ENCODE measurements at regions not wholly inside any gene's neighbourhood (a gene's known extent, or its start where the extent isn't known, plus 50 kb on each side); places are given as distances from the start of the nearest gene placed in this dataset.

- Histone ChIP-seq H3K4me1 (ENCODE audit: insufficient read depth, low read length) (no peaks in the 10 kb centered on the region), H3K4me3 (ENCODE audit: low read length) (no peak overlapping the region), H3K27ac (ENCODE audit: low read depth, low read length) (no peak overlapping the region), H3K27me3 (ENCODE audit: insufficient read depth, low read length) (no peaks in the 10 kb centered on the region), H3K9me3 (ENCODE audit: insufficient read depth, low read depth, low read length) (no peaks in the 10 kb centered on the region), H3K36me3 (ENCODE audit: insufficient read depth, low read length) (no peaks in the 10 kb centered on the region), H3K9ac (ENCODE audit: low read depth, low read length) (no peak overlapping the region)
- 83% methylated on average over 5 of the region's 5 CpGs for WGBS
Measured at GRCh38 chr14:94885481-94886155, 115.7 kb upstream of the GSC start.

GRCh38 chr14:94884616-94885230 is 114.8 kb upstream of the GSC start:
- Histone ChIP-seq H3K27ac (ENCODE audit: low read depth, low read length) (no peak overlapping the region), H3K4me3 (ENCODE audit: low read length) (no peak overlapping the region), H3K9me3 (ENCODE audit: insufficient read depth, low read depth, low read length) (no peaks in the 10 kb centered on the region), H3K4me1 (ENCODE audit: insufficient read depth, low read length) (no peaks in the 10 kb centered on the region), H3K36me3 (ENCODE audit: insufficient read depth, low read length) (no peaks in the 10 kb centered on the region), H3K9ac (ENCODE audit: low read depth, low read length) (no peak overlapping the region), H3K27me3 (ENCODE audit: insufficient read depth, low read length) (no peaks in the 10 kb centered on the region)
- 91% methylated on average over 19 of the region's 19 CpGs for WGBS

GRCh38 chr14:94882401-94882800 is 112.5 kb upstream of the GSC start:
- no peak overlapping the region for H3K27ac ChIP-seq (ENCODE audit: low read depth, low read length)
- H3K4me3 ChIP-seq (ENCODE audit: low read length): no peak overlapping the region
- no peaks in the 10 kb centered on the region for H3K4me1 ChIP-seq (ENCODE audit: insufficient read depth, low read length)
- H3K9me3 ChIP-seq (ENCODE audit: insufficient read depth, low read depth, low read length): no peaks in the 10 kb centered on the region
- no peaks in the 10 kb centered on the region for H3K27me3 ChIP-seq (ENCODE audit: insufficient read depth, low read length)
- WGBS: 84% methylated on average over 3 of the region's 3 CpGs
- H3K9ac ChIP-seq (ENCODE audit: low read depth, low read length): no peak overlapping the region
- H3K36me3 ChIP-seq (ENCODE audit: insufficient read depth, low read length): no peaks in the 10 kb centered on the region

GRCh38 chr14:94880876-94881275 is 111.0 kb upstream of the GSC start:
- no peak overlapping the region for H3K4me3 ChIP-seq (ENCODE audit: low read length)
- 93% methylated on average over 11 of the region's 11 CpGs for WGBS
- no peaks in the 10 kb centered on the region for H3K27me3 ChIP-seq (ENCODE audit: insufficient read depth, low read length)
- H3K36me3 ChIP-seq (ENCODE audit: insufficient read depth, low read length): no peaks in the 10 kb centered on the region
- H3K9ac ChIP-seq (ENCODE audit: low read depth, low read length): no peak overlapping the region
- no peak overlapping the region for H3K27ac ChIP-seq (ENCODE audit: low read depth, low read length)
- H3K9me3 ChIP-seq (ENCODE audit: insufficient read depth, low read depth, low read length): no peaks in the 10 kb centered on the region
- no peaks in the 10 kb centered on the region for H3K4me1 ChIP-seq (ENCODE audit: insufficient read depth, low read length)

GRCh38 chr14:94880106-94880505 is 110.2 kb upstream of the GSC start:
- Histone ChIP-seq H3K4me3 (ENCODE audit: low read length) (no peak overlapping the region), H3K27me3 (ENCODE audit: insufficient read depth, low read length) (no peaks in the 10 kb centered on the region), H3K9ac (ENCODE audit: low read depth, low read length) (no peak overlapping the region), H3K36me3 (ENCODE audit: insufficient read depth, low read length) (no peaks in the 10 kb centered on the region), H3K27ac (ENCODE audit: low read depth, low read length) (no peak overlapping the region), H3K9me3 (ENCODE audit: insufficient read depth, low read depth, low read length) (no peaks in the 10 kb centered on the region), H3K4me1 (ENCODE audit: insufficient read depth, low read length) (no peaks in the 10 kb centered on the region)
- WGBS: 96% methylated on average over 5 of the region's 5 CpGs

GRCh38 chr14:94879537-94879936 is 109.6 kb upstream of the GSC start:
- Histone ChIP-seq H3K9me3 (ENCODE audit: insufficient read depth, low read depth, low read length) (no peaks in the 10 kb centered on the region), H3K4me3 (ENCODE audit: low read length) (no peak overlapping the region), H3K27me3 (ENCODE audit: insufficient read depth, low read length) (no peaks in the 10 kb centered on the region), H3K27ac (ENCODE audit: low read depth, low read length) (no peak overlapping the region), H3K4me1 (ENCODE audit: insufficient read depth, low read length) (no peaks in the 10 kb centered on the region), H3K9ac (ENCODE audit: low read depth, low read length) (no peak overlapping the region), H3K36me3 (ENCODE audit: insufficient read depth, low read length) (no peaks in the 10 kb centered on the region)
- WGBS: 94% methylated on average over 5 of the region's 5 CpGs

- H3K4me1 ChIP-seq (ENCODE audit: insufficient read depth, low read length): no peaks in the 10 kb centered on the region
- H3K27ac ChIP-seq (ENCODE audit: low read depth, low read length): no peak overlapping the region
- H3K4me3 ChIP-seq (ENCODE audit: low read length): no peak overlapping the region
- no peaks in the 10 kb centered on the region for H3K27me3 ChIP-seq (ENCODE audit: insufficient read depth, low read length)
- H3K9me3 ChIP-seq (ENCODE audit: insufficient read depth, low read depth, low read length): no peaks in the 10 kb centered on the region
- H3K36me3 ChIP-seq (ENCODE audit: insufficient read depth, low read length): no peaks in the 10 kb centered on the region
- 64% methylated on average over 3 of the region's 4 CpGs for WGBS
- H3K9ac ChIP-seq (ENCODE audit: low read depth, low read length): no peak overlapping the region
Measured at GRCh38 chr14:94876306-94876705, 106.4 kb upstream of the GSC start.

GRCh38 chr14:94875256-94875655 is 105.3 kb upstream of the GSC start:
- Histone ChIP-seq H3K9me3 (ENCODE audit: insufficient read depth, low read depth, low read length) (no peaks in the 10 kb centered on the region), H3K27ac (ENCODE audit: low read depth, low read length) (no peak overlapping the region), H3K4me3 (ENCODE audit: low read length) (no peak overlapping the region), H3K4me1 (ENCODE audit: insufficient read depth, low read length) (no peaks in the 10 kb centered on the region), H3K27me3 (ENCODE audit: insufficient read depth, low read length) (no peaks in the 10 kb centered on the region), H3K9ac (ENCODE audit: low read depth, low read length) (no peak overlapping the region), H3K36me3 (ENCODE audit: insufficient read depth, low read length) (no peaks in the 10 kb centered on the region)
- WGBS: 91% methylated on average over 5 of the region's 6 CpGs

GRCh38 chr14:94868772-94869072 is 98.8 kb upstream of the GSC start:
- Histone ChIP-seq H3K27ac (ENCODE audit: low read depth, low read length) (no peak overlapping the region), H3K9ac (ENCODE audit: low read depth, low read length) (no peak overlapping the region), H3K27me3 (ENCODE audit: insufficient read depth, low read length) (no peaks in the 10 kb centered on the region), H3K4me3 (ENCODE audit: low read length) (no peak overlapping the region), H3K36me3 (ENCODE audit: insufficient read depth, low read length) (no peaks in the 10 kb centered on the region), H3K9me3 (ENCODE audit: insufficient read depth, low read depth, low read length) (no peaks in the 10 kb centered on the region), H3K4me1 (ENCODE audit: insufficient read depth, low read length) (0 out of 2 replicates have a peak, but pooled peaks cover 2% of the 10 kb centered on the region)
- 82% methylated on average over 3 of the region's 3 CpGs for WGBS

- Histone ChIP-seq H3K36me3 (ENCODE audit: insufficient read depth, low read length) (no peaks in the 10 kb centered on the region), H3K27ac (ENCODE audit: low read depth, low read length) (no peak overlapping the region), H3K9me3 (ENCODE audit: insufficient read depth, low read depth, low read length) (no peaks in the 10 kb centered on the region), H3K27me3 (ENCODE audit: insufficient read depth, low read length) (no peaks in the 10 kb centered on the region), H3K4me1 (ENCODE audit: insufficient read depth, low read length) (0 out of 2 replicates have a peak, but pooled peaks cover 2% of the 10 kb centered on the region), H3K4me3 (ENCODE audit: low read length) (no peak overlapping the region), H3K9ac (ENCODE audit: low read depth, low read length) (no peak overlapping the region)
- 52% methylated on average over 20 of the region's 20 CpGs for WGBS
Measured at GRCh38 chr14:94867946-94868771, 98.2 kb upstream of the GSC start.

- H3K27me3 ChIP-seq (ENCODE audit: insufficient read depth, low read length): no peaks in the 10 kb centered on the region
- H3K9ac ChIP-seq (ENCODE audit: low read depth, low read length): no peak overlapping the region
- H3K36me3 ChIP-seq (ENCODE audit: insufficient read depth, low read length): no peaks in the 10 kb centered on the region
- no peak overlapping the region for H3K4me3 ChIP-seq (ENCODE audit: low read length)
- no peak overlapping the region for H3K27ac ChIP-seq (ENCODE audit: low read depth, low read length)
- 91% methylated on average over 6 of the region's 6 CpGs for WGBS
- H3K4me1 ChIP-seq (ENCODE audit: insufficient read depth, low read length): 0 out of 2 replicates have a peak, but pooled peaks cover 2% of the 10 kb centered on the region
- no peaks in the 10 kb centered on the region for H3K9me3 ChIP-seq (ENCODE audit: insufficient read depth, low read depth, low read length)
Measured at GRCh38 chr14:94867209-94867608, 97.3 kb upstream of the GSC start.

Data from HUES64 (cell line).